ENCODE measurements at regions not wholly inside any gene's neighbourhood (a gene's known extent, or its start where the extent isn't known, plus 50 kb on each side); places are given as distances from the start of the nearest gene placed in this dataset.

GRCh38 chr5:52466113-52466512 is 321.6 kb upstream of the ITGA1 start:
- Histone ChIP-seq H3K4me1 (ENCODE audit: control insufficient read depth, low read depth, low read length) (no peaks in the 10 kb centered on the region), H3K4me3 (ENCODE audit: low read length) (no peak overlapping the region), H3K27me3 (ENCODE audit: control insufficient read depth, insufficient read depth, low read length) (no peaks in the 10 kb centered on the region), H3K27ac (ENCODE audit: low read length) (no peak overlapping the region), H3K36me3 (ENCODE audit: control insufficient read depth, low read depth, low read length) (no peaks in the 10 kb centered on the region), H3K9me3 (ENCODE audit: control insufficient read depth, low read depth, low read length) (no peaks in the 10 kb centered on the region), H3K9ac (ENCODE audit: low read length) (no peak overlapping the region)

DNA sequence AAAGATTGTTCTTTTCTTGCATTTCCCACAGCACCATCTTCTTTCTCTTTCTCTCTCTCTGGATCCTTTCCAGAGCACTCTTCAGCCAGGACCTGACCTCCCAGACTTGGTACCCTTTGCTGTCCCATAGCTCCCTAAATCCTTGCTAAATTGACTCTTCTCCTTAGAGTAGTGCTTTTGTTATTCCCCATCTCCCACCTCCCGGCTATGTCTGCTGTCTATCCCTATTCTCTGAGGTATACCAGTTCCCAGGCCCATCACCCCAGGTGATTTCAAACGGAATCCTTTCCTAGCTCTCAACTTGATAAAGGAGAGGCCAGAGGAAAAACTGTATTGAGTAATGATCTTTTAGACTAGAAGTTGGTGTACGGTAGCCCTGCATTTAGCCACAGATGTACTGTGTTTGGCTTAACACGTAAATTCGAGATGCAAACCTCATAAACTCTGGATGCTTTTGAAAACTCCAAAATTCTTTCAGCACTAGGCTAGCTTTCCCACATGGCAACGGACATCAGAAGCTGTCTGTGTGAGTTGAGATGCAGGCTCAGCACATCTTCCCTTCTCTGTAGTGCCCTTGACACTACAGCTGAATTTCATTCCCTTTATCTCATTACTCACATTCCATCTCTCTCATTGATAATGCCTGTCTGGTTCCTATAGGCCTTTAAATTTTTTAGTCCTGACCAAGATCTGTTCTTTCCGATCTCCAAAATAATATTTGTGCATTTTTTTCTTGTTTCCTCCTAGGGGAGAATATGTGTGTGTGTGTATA is 320.8 kb upstream of the ITGA1 start:
- Histone ChIP-seq H3K9me3 (ENCODE audit: control insufficient read depth, low read depth, low read length) (no peaks in the 10 kb centered on the region), H3K9ac (ENCODE audit: low read length) (no peak overlapping the region), H3K4me1 (ENCODE audit: control insufficient read depth, low read depth, low read length) (no peaks in the 10 kb centered on the region), H3K27ac (ENCODE audit: low read length) (no peak overlapping the region), H3K27me3 (ENCODE audit: control insufficient read depth, insufficient read depth, low read length) (no peaks in the 10 kb centered on the region), H3K36me3 (ENCODE audit: control insufficient read depth, low read depth, low read length) (no peaks in the 10 kb centered on the region), H3K4me3 (ENCODE audit: low read length) (no peak overlapping the region)

- H3K4me1 ChIP-seq (ENCODE audit: control insufficient read depth, low read depth, low read length), result no peaks in the 10 kb centered on the region
- H3K9ac ChIP-seq (ENCODE audit: low read length), result no peak overlapping the region
- H3K36me3 ChIP-seq (ENCODE audit: control insufficient read depth, low read depth, low read length), result no peaks in the 10 kb centered on the region
- no peaks in the 10 kb centered on the region for H3K27me3 ChIP-seq (ENCODE audit: control insufficient read depth, insufficient read depth, low read length)
- no peaks in the 10 kb centered on the region for H3K9me3 ChIP-seq (ENCODE audit: control insufficient read depth, low read depth, low read length)
- no peak overlapping the region for H3K27ac ChIP-seq (ENCODE audit: low read length)
- H3K4me3 ChIP-seq (ENCODE audit: low read length), result no peak overlapping the region
Measured at GRCh38 chr5:52468976-52469375, 318.7 kb upstream of the ITGA1 start.

DNA sequence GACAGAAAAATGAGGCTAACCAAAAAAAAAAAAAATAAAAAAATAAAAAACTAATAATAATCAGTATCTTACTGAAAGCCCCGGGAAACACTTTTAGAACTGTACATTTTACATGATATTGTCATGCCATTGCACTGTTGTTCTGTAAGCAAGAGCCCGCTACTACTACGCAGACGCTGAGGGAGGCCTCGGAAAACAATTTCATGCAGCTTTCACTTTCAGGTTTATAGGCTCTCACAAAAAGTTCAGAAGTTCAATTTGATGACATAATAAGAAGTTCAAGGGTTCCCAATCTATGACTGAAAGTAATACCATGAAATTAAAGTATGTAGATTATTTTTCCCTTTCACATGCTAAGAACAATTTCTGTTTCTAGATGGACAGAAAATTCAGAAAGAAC is 318.3 kb upstream of the ITGA1 start:
- H3K4me1 ChIP-seq (ENCODE audit: control insufficient read depth, low read depth, low read length), result no peaks in the 10 kb centered on the region
- H3K36me3 ChIP-seq (ENCODE audit: control insufficient read depth, low read depth, low read length), result no peaks in the 10 kb centered on the region
- H3K4me3 ChIP-seq (ENCODE audit: low read length), result no peak overlapping the region
- no peak overlapping the region for H3K9ac ChIP-seq (ENCODE audit: low read length)
- no peak overlapping the region for H3K27ac ChIP-seq (ENCODE audit: low read length)
- H3K9me3 ChIP-seq (ENCODE audit: control insufficient read depth, low read depth, low read length), result no peaks in the 10 kb centered on the region
- H3K27me3 ChIP-seq (ENCODE audit: control insufficient read depth, insufficient read depth, low read length), result no peaks in the 10 kb centered on the region

- Histone ChIP-seq H3K9ac (ENCODE audit: low read length) (no peak overlapping the region), H3K4me1 (ENCODE audit: control insufficient read depth, low read depth, low read length) (no peaks in the 10 kb centered on the region), H3K27ac (ENCODE audit: low read length) (no peak overlapping the region), H3K27me3 (ENCODE audit: control insufficient read depth, insufficient read depth, low read length) (no peaks in the 10 kb centered on the region), H3K36me3 (ENCODE audit: control insufficient read depth, low read depth, low read length) (no peaks in the 10 kb centered on the region), H3K9me3 (ENCODE audit: control insufficient read depth, low read depth, low read length) (no peaks in the 10 kb centered on the region), H3K4me3 (ENCODE audit: low read length) (no peak overlapping the region)
Measured at GRCh38 chr5:52469835-52470234, 317.9 kb upstream of the ITGA1 start.

DNA sequence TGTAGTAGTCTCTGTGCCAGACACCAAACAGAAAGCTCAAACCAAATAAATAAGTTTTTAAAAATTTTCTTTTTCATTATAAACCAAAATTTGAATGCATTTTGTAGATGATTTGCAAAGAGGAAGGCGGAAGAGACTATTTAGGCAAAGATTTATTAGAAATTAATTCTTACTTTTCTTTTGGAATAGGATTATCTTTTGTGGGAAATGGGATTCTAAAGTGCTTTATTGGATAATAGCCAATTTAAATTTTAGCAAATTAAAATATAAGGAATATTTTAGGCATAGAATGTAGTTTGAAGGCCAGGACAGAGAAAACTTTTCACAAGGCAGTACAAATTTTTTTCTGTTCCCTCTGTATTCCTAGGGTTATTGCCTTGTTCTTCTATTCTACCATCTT is 311.4 kb upstream of the ITGA1 start:
- no peaks in the 10 kb centered on the region for H3K4me1 ChIP-seq (ENCODE audit: control insufficient read depth, low read depth, low read length)
- no peaks in the 10 kb centered on the region for H3K9me3 ChIP-seq (ENCODE audit: control insufficient read depth, low read depth, low read length)
- H3K27ac ChIP-seq (ENCODE audit: low read length), result no peak overlapping the region
- H3K4me3 ChIP-seq (ENCODE audit: low read length), result no peak overlapping the region
- H3K27me3 ChIP-seq (ENCODE audit: control insufficient read depth, insufficient read depth, low read length), result no peaks in the 10 kb centered on the region
- no peak overlapping the region for H3K9ac ChIP-seq (ENCODE audit: low read length)
- no peaks in the 10 kb centered on the region for H3K36me3 ChIP-seq (ENCODE audit: control insufficient read depth, low read depth, low read length)

DNA sequence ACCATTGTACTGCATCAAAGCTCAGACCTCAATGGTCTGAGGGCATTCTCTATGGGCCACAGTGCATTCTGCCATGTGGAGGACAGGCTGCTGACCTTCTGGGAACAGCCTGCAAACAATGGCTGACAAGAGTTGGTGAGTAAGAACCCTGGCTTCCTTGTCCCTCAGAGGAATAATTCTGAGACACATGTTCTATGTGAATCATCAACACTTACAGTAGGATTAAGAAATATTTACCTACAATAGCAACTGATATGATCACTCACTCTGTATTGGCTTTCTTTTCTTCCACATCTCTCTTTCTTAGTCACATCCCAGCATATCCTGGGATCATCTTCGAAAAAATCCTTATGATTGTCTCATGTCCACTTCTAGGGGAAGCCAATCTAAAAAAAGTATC is 306.5 kb upstream of the ITGA1 start:
- H3K9me3 ChIP-seq (ENCODE audit: control insufficient read depth, low read depth, low read length), result no peaks in the 10 kb centered on the region
- H3K4me1 ChIP-seq (ENCODE audit: control insufficient read depth, low read depth, low read length), result peaks cover 15% of the 10 kb centered on the region
- no peak overlapping the region for H3K27ac ChIP-seq (ENCODE audit: low read length)
- no peak overlapping the region for H3K4me3 ChIP-seq (ENCODE audit: low read length)
- H3K36me3 ChIP-seq (ENCODE audit: control insufficient read depth, low read depth, low read length), result no peaks in the 10 kb centered on the region
- no peaks in the 10 kb centered on the region for H3K27me3 ChIP-seq (ENCODE audit: control insufficient read depth, insufficient read depth, low read length)
- no peak overlapping the region for H3K9ac ChIP-seq (ENCODE audit: low read length)

GRCh38 chr5:52481851-52482250 is 305.9 kb upstream of the ITGA1 start:
- Histone ChIP-seq H3K4me1 (ENCODE audit: control insufficient read depth, low read depth, low read length) (peaks cover 15% of the 10 kb centered on the region), H3K9me3 (ENCODE audit: control insufficient read depth, low read depth, low read length) (no peaks in the 10 kb centered on the region), H3K27ac (ENCODE audit: low read length) (no peak overlapping the region), H3K27me3 (ENCODE audit: control insufficient read depth, insufficient read depth, low read length) (no peaks in the 10 kb centered on the region), H3K9ac (ENCODE audit: low read length) (no peak overlapping the region), H3K36me3 (ENCODE audit: control insufficient read depth, low read depth, low read length) (no peaks in the 10 kb centered on the region), H3K4me3 (ENCODE audit: low read length) (no peak overlapping the region)

DNA sequence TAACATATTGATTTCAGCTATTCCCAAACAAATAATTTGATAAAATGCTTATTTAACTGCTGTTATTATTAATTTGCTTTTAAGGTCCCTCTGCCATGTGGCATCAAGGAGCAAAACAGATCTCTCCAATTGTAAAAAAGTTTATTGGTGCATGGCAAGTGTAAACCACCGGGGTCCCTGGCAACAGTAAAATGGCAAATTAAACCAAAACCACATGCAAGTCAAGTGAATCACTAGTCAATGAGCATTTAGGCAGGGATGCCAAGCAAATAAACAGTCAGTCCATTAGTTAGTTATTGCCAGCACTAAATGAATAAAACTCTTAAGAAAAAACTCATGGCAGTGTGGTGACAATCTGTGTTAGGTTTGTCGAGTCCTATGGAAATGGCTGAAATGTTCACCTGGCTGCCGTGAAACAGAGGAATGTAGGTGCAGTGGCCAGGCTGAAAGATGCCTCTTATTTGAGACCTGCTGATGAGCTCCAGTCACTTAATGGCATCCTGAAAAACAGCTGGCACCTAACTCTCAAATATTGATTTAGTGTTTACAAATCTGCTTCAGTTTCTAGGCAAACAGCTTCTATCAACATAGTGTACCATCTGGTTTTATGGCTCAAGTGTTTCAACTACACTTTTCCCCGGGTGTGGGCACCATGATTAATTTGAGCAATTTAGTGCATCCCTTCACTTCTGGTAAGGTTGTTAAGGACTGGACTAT is 296.5 kb upstream of the ITGA1 start:
- no peaks in the 10 kb centered on the region for H3K4me1 ChIP-seq (ENCODE audit: control insufficient read depth, low read depth, low read length)
- no peak overlapping the region for H3K4me3 ChIP-seq (ENCODE audit: low read length)
- H3K27me3 ChIP-seq (ENCODE audit: control insufficient read depth, insufficient read depth, low read length), result no peaks in the 10 kb centered on the region
- H3K36me3 ChIP-seq (ENCODE audit: control insufficient read depth, low read depth, low read length), result no peaks in the 10 kb centered on the region
- no peak overlapping the region for H3K27ac ChIP-seq (ENCODE audit: low read length)
- no peaks in the 10 kb centered on the region for H3K9me3 ChIP-seq (ENCODE audit: control insufficient read depth, low read depth, low read length)
- H3K9ac ChIP-seq (ENCODE audit: low read length), result no peak overlapping the region

GRCh38 chr5:52491818-52492217 is 295.9 kb upstream of the ITGA1 start:
- Histone ChIP-seq H3K36me3 (ENCODE audit: control insufficient read depth, low read depth, low read length) (no peaks in the 10 kb centered on the region), H3K4me3 (ENCODE audit: low read length) (no peak overlapping the region), H3K27me3 (ENCODE audit: control insufficient read depth, insufficient read depth, low read length) (no peaks in the 10 kb centered on the region), H3K9ac (ENCODE audit: low read length) (no peak overlapping the region), H3K9me3 (ENCODE audit: control insufficient read depth, low read depth, low read length) (no peaks in the 10 kb centered on the region), H3K27ac (ENCODE audit: low read length) (no peak overlapping the region), H3K4me1 (ENCODE audit: control insufficient read depth, low read depth, low read length) (no peaks in the 10 kb centered on the region)

DNA sequence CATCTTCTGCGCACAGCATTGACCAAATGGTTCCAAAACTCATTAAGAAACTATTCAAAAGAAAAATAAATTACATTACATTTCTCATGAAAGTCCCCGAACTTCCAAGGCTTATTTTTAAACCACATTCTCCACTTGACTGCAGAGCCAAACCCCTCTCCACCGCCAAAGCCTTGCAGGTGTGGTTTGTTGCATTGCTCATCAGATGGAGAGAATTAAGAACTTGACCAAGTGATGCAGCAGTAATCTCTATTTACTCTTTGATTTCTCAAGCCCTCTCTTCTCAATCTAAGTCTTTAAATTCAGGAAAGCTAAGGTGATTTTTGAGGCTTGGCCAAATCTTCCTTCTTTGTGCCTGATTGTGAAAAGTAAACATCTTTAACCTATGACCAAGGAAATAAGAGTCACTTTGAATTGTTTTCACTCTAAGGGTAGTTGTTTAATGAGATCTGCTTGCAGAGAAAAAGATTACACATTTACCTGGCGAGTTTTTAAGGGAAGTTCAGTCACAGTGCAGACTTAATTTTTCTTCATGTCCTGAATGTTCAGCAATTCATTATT is 290.5 kb upstream of the ITGA1 start:
- Histone ChIP-seq H3K9me3 (ENCODE audit: control insufficient read depth, low read depth, low read length) (no peaks in the 10 kb centered on the region), H3K4me3 (ENCODE audit: low read length) (no peak overlapping the region), H3K4me1 (ENCODE audit: control insufficient read depth, low read depth, low read length) (no peaks in the 10 kb centered on the region), H3K27ac (ENCODE audit: low read length) (no peak overlapping the region), H3K27me3 (ENCODE audit: control insufficient read depth, insufficient read depth, low read length) (no peaks in the 10 kb centered on the region), H3K9ac (ENCODE audit: low read length) (no peak overlapping the region), H3K36me3 (ENCODE audit: control insufficient read depth, low read depth, low read length) (no peaks in the 10 kb centered on the region)

GRCh38 chr5:52498607-52499006 is 289.1 kb upstream of the ITGA1 start:
- Histone ChIP-seq H3K9me3 (ENCODE audit: control insufficient read depth, low read depth, low read length) (no peaks in the 10 kb centered on the region), H3K4me1 (ENCODE audit: control insufficient read depth, low read depth, low read length) (no peaks in the 10 kb centered on the region), H3K9ac (ENCODE audit: low read length) (no peak overlapping the region), H3K27ac (ENCODE audit: low read length) (no peak overlapping the region), H3K36me3 (ENCODE audit: control insufficient read depth, low read depth, low read length) (no peaks in the 10 kb centered on the region), H3K4me3 (ENCODE audit: low read length) (no peak overlapping the region), H3K27me3 (ENCODE audit: control insufficient read depth, insufficient read depth, low read length) (no peaks in the 10 kb centered on the region)
